ENCODE measurements at regions not wholly inside any gene's neighbourhood (a gene's known extent, or its start where the extent isn't known, plus 50 kb on each side); places are given as distances from the start of the nearest gene placed in this dataset.

DNA sequence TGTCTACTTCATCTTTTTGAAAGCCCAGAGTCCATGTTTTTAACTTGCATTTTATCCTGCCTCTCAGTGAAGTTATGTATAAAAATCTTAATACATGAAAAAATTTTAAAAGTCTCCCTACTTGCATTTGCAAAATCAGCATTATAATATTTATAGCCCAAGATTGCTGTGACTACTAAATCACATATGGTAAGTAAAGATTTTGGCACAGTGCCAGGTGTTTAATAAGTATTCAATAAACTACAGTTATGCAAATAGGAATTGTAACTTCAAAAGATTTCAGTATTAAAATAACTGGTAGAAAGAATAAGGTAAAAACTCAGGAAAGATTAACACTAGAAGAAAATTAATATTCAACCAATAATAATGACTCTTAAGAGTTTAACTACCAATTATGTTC is 641.7 kb downstream of the LRRIQ3 start:
- Histone ChIP-seq H3K27ac (no peak overlapping the region), H3K4me1 (no peaks in the 10 kb centered on the region), H3K27me3 (no peaks in the 10 kb centered on the region), H3K9me3 (no peaks in the 10 kb centered on the region), H3K36me3 (no peaks in the 10 kb centered on the region), H3K4me3 (no peak overlapping the region)
- intact Hi-C loops (cut with DNase I; ENCODE audit: low total_unique reads), result no loop called here
- TF ChIP-seq CTCF (IDR thresholded peaks at IDR 0.05) (no peak), POLR2A (IDR thresholded peaks at IDR 0.05) (no peak)
- no peak for DNase-seq

- no peak for DNase-seq
- no peaks in the 10 kb centered on the region for H3K36me3 ChIP-seq
- no peaks in the 10 kb centered on the region for H3K9me3 ChIP-seq
- intact Hi-C loops (cut with DNase I; ENCODE audit: low total_unique reads), result no loop called here
- no peak for TF ChIP-seq CTCF (IDR thresholded peaks at IDR 0.05)
- H3K4me3 ChIP-seq, result no peak overlapping the region
- no peak overlapping the region for H3K27ac ChIP-seq
- no peaks in the 10 kb centered on the region for H3K4me1 ChIP-seq
- H3K27me3 ChIP-seq, result no peaks in the 10 kb centered on the region
Measured at GRCh38 chr1:73537400-73537799, 660.6 kb downstream of the LRRIQ3 start.

GRCh38 chr1:73517603-73518191 is 680.3 kb downstream of the LRRIQ3 start:
- intact Hi-C loops (cut with DNase I; ENCODE audit: low total_unique reads), result no loop called here
- TF ChIP-seq CTCF (IDR thresholded peaks at IDR 0.05) (no peak), POLR2A (IDR thresholded peaks at IDR 0.05) (no peak)
- Histone ChIP-seq H3K4me3 (no peak overlapping the region), H3K27me3 (no peaks in the 10 kb centered on the region), H3K27ac (no peak overlapping the region), H3K4me1 (no peaks in the 10 kb centered on the region), H3K9me3 (no peaks in the 10 kb centered on the region), H3K36me3 (no peaks in the 10 kb centered on the region)
- DNase-seq, result no peak

- no peaks in the 10 kb centered on the region for H3K27me3 ChIP-seq
- TF ChIP-seq CTCF (IDR thresholded peaks at IDR 0.05) (no peak), POLR2A (IDR thresholded peaks at IDR 0.05) (no peak)
- no peak overlapping the region for H3K27ac ChIP-seq
- no peaks in the 10 kb centered on the region for H3K4me1 ChIP-seq
- DNase-seq, result no peak
- intact Hi-C loops (cut with DNase I; ENCODE audit: low total_unique reads), result no loop called here
- no peak overlapping the region for H3K4me3 ChIP-seq
- H3K9me3 ChIP-seq, result no peaks in the 10 kb centered on the region
- no peaks in the 10 kb centered on the region for H3K36me3 ChIP-seq
Measured at GRCh38 chr1:73516451-73516850, 681.5 kb downstream of the LRRIQ3 start.

DNA sequence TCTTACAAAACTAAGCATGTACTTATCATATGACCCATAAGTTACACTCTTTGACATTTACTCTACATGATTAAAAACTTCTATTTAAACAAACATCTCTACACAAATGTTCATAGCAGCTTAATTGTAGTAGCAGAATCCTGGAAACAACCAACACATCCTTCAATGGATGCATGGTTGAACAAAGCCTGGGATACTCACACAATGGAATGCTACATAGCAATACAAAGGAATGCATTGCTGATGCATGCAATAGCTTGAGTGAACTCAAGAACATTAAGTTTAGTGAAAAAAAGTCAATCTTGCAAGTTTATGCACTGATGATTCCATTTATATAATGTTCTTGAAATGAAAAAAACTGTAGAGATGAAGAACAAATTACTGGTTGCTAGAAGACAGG is 686.9 kb downstream of the LRRIQ3 start:
- H3K9me3 ChIP-seq, result no peaks in the 10 kb centered on the region
- no peak overlapping the region for H3K27ac ChIP-seq
- H3K4me3 ChIP-seq, result no peak overlapping the region
- H3K4me1 ChIP-seq, result no peaks in the 10 kb centered on the region
- H3K27me3 ChIP-seq, result no peaks in the 10 kb centered on the region
- DNase-seq, result no peak
- no peaks in the 10 kb centered on the region for H3K36me3 ChIP-seq
- no peak for TF ChIP-seq POLR2A (IDR thresholded peaks at IDR 0.05)
- TF ChIP-seq CTCF (IDR thresholded peaks at IDR 0.05), result no peak
- intact Hi-C loops (cut with DNase I; ENCODE audit: low total_unique reads), result no loop called here

Data from uterus (tissue), 3 donors.